Stomach (tissue), 4 donors: ENCODE measurements at regions not wholly inside any gene's neighbourhood (a gene's known extent, or its start where the extent isn't known, plus 50 kb on each side); places are given as distances from the start of the nearest gene placed in this dataset.

ENCODE experiments used
- CTCF ChIP-seq, 7 experiments: fragments of 450-650 bp in 4 of 7; fragments of 200-600 bp in 3 of 7; sonication (generic) in 3 of 7; IDR thresholded peaks; one replicate each; pipeline ENCODE4 v1.5.1; 2016 to 2019; ENCODE audit warnings: antibody characterized with exemption in 7 of 7, control low read depth in 2 of 7, mild to moderate bottlenecking in 1 of 7
- EP300 ChIP-seq: sonication (generic); formaldehyde crosslinking; IDR thresholded peaks from one replicate; pipeline ENCODE4 v1.6.1; 2017; ENCODE audit warnings: antibody characterized with exemption
- POLR2A ChIP-seq, 4 donors: fragments of 450-650 bp; IDR thresholded peaks; one replicate each; pipeline ENCODE4 v1.6.1; 2016; ENCODE audit warnings: antibody characterized with exemption in 4 of 4, control low read depth in 2 of 4, mild to moderate bottlenecking in 1 of 4, moderate library complexity in 1 of 4
- POLR2AphosphoS5 ChIP-seq, 3 donors: sonication (generic); formaldehyde crosslinking; IDR thresholded peaks; one replicate each; pipeline ENCODE4 v1.6.1; 2016; ENCODE audit warnings: antibody characterized with exemption in 3 of 3

- TF ChIP-seq CTCF (IDR thresholded peaks at IDR 0.05) (no peak), POLR2AphosphoS5 (IDR thresholded peaks at IDR 0.05) (no peak), POLR2A (IDR thresholded peaks at IDR 0.05) (no peak), EP300 (no peak)
Observed at GRCh38 chr9:102892025-102892424, 103.1 kb upstream of the CYLC2 start.
